HG03066 (cell line): ENCODE measurements at regions not wholly inside any gene's neighbourhood (a gene's known extent, or its start where the extent isn't known, plus 50 kb on each side); places are given as distances from the start of the nearest gene placed in this dataset.

ENCODE experiments used
- ATAC-seq: cut with Tn5 transposase; IDR thresholded peaks from one replicate; pipeline ENCODE4 v1.9.1; 2021; ENCODE audit warnings: low read depth; ENCODE audit not compliant: unreplicated experiment

DNA sequence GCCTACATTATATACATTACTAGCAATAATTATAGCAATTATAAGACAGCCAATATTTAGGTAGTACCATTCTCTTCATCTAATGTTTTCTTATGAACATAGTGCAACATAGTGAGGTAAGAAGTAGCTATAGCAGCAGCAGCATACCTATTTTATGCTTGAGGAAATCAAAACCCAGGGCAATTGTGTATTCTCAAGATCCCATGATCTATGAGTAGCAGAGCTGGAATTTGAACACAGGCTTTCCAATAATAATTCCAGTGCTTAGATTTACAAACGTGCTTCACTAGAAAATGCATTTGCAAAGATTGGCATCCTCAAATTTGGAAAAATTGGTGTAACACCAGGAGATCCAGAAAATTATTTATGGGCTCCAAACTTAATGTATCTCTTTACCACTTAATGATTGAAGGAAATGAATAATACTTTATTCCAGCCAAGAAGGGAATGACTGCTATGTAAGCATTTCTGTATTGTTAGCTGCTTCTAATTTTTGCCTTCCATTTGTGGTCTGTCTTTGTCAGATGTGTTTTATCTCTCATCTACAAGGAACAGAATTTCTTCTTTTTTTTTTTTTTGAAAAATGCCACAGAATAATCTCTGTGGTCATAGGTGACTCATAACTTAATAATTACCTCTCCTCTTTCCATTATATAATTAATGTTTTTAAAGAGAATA is 451.1 kb downstream of the ARAP2 start:
- ATAC-seq = no peak

DNA sequence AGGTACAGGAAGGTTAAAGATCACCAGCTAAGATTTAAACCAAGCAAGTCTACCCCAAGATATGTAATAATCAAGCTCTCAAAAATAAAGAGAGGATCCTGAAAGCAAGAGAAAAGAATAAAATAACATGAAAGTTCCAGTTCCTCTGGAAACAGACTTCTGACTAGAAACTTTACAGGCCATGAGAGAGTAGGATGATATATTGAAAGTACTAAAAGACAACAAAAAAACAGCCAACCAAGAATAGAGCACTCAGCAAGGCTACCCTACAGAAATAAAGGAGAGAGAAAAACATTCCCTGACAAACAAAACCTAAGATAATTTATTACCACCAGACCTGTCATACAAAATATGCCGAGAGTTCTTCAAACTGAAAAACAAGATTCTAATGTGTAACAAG is 450.5 kb downstream of the ARAP2 start:
- ATAC-seq = no peak

DNA sequence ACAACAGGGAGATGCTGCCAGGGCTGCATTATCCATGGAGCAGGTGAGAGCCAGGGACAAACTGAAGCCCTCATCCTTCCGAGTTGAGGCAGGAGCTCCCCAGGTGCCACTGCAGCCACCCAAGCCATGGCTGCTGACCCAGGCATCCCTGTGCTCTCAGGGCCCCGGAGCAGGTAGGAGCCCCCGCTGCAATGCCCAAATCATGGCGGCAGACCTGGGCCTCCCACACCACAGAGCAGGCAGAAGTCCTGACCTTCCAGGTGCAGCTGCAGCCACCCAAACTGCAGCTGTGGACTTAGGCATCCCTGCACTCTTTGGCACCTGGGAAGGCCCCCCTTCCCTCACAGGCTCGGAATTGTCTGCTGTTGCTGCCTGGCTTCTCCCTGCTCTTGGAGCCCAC is 443.6 kb downstream of the ARAP2 start:
- ATAC-seq = no peak

DNA sequence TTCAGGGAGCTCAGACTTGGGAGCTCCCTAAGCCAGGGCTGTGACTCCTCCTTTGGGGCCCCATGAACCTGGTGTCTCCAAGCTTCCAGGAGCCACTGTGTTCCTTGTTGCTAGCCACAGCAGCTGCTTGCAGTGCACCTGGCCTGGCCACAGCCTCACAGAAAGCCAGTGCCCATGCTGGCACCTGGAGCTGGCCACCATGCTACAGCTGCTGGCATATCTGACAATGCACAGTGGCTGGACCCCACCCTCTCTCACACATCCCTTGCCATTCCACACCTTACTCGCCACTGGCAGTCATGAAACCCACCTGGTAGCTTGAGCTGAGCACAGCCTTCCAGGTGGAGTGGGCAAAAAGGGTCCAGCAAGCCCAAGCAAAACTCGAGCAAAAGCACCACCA is 441.7 kb downstream of the ARAP2 start:
- no peak for ATAC-seq

DNA sequence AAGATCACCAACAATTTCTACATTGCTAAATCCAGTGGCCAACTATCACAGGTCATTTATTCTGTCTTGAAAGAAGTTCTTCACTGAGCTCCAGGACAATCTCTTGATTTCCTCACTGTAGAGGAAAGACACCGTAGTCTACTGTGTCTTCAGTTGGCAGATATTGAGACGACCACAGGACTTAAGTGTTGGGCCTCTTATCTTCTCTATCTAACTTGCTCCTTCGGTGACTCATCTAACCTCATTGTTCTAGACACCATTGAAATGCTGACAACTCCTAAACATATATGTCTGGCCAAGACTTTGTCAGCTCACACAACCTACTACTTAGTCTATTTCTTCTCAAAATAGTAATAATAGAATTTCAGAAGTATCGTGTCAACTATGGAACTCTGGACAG is 425.8 kb downstream of the ARAP2 start:
- ATAC-seq = no peak

DNA sequence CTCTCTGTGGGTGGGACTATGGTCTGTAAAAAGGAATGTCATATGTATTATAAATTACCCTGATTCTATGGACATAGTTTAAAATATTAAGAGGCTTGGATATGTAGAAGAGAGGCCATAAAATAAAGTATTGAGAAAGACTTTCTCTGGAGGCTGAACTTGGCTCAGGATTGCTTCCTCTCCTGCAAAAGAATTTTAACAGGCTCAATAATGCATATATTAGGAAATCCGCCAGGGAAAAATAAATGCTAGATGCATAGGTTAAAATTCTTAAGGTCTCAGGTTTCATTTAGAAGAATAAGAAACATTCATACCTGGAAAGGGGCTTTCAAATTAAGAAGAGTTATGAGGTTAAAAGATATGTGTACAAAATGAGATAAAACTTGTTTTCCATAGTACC is 424.3 kb downstream of the ARAP2 start:
- no peak for ATAC-seq

DNA sequence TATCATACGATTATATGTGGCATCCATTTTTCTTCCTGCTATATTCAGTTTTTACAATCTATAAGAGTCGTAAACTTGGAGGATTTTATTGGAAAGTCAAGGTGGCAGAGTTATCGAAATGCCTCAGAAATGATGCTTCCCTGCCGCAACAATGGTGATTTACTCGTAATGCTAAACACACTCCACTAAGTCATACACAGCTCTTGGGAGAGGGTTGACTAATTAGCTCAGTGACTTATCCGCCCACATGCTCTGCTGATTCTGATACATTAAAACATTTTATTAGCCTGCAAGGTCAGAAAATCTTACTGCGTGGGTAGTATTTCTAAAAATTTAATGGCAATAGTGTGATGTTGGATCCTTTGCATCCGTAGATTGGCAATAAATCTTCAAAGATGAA is 420.1 kb downstream of the ARAP2 start:
- no peak for ATAC-seq

DNA sequence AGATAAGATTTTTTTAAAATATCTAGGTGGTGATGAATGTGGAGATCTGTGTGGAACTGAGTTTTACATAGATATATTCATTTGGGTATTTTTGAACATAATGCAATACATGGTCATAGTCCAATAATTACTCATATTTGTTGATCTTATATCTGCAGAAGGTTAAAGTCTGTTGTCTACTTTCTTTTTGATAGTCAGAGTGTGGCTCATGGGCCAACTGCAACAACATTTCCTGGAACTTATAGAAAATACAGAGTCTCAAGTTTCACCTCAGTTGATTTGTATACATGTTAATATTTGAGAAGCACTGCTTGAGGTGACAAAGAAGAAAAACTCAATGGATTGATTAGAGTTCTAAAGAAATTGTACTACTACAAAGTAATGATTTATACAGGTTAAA is 408.4 kb downstream of the ARAP2 start:
- ATAC-seq = no peak

DNA sequence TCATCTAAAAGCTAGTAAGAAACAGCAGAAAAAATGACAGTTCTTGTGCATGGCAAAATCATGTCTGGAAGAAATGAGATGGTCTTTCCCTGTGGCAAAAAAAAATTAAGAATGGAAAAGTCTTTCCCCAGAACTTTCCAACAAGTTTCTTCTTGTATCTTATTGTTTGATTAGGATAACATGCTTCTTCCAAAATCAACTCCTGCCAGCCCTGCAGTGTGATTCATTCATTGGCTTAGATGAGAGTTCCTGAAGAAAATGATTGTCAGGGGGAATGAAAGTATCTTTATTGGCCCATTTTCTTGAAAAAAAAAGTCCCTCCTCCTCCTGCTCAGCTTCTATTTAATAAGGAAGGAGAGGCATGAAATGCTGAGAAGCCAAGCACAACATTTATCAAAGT is 407.7 kb downstream of the ARAP2 start:
- ATAC-seq = no peak

DNA sequence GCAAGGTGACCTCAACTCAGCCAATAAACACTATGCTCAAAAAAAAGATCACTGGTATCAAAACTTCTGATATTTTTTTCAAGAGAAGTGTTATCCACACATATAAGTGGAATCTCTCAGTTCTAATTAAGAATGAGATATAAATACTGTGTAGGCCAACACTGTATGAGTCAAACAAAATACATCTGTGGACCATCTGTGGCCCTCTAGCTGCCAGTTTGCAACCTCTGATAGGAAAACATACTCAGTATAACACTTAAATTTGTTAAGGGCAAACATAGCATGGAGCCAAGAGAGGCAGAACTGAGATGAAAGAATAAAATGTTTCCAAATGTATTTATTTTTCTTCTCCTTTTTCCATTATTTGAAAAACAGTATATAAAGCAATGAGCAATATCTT is 377.3 kb downstream of the ARAP2 start:
- no peak for ATAC-seq

DNA sequence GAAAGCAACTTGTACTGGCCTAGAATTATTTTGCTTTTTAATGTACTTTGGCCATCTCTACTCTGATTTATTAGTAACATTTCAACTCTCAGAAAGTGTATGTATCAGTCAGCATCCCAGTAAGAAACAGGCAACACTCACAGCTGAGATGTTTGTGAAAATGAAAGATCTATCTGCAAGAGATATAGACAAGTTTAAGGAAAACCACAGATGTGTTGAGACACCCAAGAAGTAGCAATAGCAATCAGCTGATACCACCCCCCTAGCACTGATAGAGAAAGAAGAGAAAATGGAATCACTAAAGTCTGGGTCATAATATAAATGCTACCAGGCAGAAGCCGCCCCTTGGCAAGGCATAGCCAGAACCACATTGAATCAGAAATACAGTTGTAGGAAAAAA is 372.0 kb downstream of the ARAP2 start:
- ATAC-seq = no peak

DNA sequence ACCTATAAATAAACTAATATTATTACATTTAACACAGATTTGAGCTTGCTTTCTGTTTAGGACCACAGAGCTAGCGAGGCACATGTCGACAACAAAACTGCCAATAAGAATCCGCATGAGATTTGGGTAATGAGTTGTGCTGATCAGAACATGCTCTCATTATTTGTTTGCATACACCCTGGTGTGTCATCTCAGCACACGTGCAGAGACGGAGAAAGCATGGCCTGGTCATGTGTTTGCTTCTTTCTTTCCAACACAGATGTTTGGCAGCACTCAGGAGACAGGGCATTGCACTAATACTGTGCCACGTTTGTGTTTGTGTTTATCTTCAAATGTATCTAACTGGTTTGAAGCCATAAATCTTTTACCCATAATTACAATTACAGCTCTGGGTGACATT is 364.8 kb downstream of the ARAP2 start:
- no peak for ATAC-seq

DNA sequence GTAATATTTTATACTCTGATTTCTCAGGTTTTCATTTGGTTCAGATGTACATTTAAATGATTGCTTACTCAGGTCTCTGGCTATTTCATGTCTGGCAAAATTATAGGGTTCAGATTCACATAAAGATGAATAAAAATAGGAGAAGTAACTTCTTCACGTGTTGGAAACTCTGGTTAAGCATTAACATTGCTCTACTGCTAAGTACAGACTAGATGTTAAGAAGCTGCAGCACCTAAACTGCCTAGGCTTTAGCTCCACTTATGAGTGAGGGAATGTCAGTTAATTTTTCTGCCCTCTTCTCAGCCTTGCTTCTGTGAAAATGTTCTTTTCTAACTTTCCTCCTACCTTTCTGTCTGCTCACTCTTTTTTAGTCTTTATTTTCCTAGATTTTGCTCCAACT is 361.2 kb downstream of the ARAP2 start:
- ATAC-seq = no peak

DNA sequence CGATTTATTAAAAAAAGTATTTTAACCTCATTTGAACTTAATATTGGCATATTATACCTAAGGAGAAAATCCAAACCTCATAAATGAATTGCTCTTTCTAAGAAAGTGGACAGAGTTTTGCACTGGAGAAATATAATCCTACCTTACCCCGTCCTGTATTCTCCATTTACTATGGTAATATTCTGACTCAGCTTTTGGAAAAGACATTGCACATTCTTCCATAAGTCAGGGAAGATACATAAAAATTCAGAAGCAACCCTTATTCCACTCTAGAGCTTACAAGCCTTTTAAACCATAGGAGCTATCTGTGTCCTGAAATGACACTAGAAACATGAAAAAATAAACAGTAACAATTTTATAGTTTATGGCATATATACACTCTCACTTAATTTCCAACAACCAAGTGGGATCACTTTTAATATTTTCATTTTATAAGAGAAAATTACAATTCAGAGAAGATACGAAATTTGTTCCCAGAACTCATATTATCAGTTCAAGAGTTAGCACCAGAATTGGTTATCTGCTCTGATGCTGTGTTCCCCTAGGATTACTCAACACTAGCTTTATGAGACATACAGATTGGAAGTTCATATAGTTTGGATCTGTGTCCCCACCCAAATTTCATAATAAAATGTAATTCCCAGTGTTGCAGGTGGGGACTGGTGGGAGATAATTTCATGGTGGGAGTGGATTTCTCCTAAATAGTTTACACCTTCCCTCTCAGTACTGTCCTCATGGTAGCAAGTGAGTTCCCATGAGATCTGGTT is 359.4 kb downstream of the ARAP2 start:
- ATAC-seq = no peak

DNA sequence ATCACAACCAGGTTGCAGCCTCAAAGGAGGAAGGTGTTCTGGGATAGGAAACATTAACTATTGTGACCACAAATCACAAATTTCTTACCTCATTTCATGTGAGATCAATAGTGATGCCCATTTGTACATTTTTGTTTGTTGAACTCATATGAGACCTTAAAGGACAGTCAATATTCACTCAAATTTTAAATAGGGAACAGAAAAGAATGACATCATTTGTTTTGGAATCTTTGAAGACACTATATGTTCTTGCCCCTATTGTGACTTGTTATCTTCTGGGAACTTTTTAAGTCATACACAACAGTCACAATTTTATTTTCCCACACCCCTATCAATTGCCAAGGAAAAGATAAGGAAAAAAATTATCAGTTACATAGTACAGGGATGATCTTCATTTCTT is 346.5 kb downstream of the ARAP2 start:
- no peak for ATAC-seq

DNA sequence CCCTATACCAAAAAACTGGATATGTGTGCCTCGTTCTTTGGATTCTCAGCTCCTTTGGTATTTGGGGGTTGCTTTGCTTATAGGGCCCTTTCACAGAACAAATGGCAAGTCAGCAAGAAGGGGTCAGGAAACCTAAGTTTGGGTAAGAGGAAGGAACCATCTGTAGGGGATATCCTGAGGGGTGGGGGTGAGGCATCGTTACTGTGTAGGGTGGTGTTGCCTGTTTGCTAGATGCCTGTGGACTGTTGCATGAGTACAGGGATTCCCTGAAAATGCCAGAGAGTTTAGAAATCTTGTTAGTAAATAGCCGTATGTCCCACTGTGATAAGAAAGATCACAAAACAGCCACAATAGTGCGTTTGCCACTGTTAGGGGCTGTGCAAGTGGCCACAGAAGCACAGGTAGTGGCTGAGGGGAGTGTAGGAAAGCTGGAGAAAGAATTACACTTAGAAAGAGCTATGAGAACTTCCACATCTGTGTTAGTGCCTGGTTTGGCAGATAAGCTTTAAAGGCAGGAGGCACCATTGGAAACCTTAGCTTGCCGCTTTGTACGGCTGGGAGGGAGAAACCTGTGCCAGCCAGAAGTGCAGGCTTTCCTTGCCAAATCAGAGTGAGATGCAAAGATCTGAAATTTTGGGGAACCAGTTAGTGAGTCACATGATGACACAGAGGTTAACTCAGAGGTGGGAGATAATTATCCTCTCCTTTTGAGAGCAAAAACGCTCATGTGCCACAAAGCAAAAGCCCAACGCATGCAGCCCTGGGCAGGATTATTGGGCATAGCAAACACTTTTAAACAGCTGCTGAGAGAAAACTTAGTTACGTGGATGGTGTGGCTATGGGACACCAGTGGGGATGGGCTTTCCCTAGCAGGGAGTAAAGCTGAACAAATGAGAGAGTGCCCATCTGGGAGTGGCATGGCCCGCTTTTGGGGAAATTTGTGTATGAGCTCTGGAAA is 343.7 kb downstream of the ARAP2 start:
- no peak for ATAC-seq

DNA sequence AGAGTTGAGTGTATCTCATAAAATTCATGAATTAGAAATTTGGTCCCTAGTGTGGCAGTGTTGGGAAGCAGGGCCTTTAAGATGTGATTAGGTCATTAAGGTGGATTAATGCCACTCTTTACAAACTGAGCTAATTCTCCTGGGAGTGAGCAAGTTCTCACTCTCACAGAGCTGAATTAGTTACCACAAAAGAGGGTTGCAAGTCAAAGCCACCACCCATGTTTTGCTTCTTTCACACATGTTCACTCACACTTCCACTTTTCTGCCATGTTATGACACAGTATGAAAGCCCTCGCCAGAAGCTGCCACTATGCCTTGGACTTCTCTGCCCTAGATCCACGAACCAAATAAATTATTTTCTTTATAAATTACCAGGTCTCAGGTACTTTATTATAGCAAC is 332.1 kb downstream of the ARAP2 start:
- ATAC-seq = peak; percentile 72

DNA sequence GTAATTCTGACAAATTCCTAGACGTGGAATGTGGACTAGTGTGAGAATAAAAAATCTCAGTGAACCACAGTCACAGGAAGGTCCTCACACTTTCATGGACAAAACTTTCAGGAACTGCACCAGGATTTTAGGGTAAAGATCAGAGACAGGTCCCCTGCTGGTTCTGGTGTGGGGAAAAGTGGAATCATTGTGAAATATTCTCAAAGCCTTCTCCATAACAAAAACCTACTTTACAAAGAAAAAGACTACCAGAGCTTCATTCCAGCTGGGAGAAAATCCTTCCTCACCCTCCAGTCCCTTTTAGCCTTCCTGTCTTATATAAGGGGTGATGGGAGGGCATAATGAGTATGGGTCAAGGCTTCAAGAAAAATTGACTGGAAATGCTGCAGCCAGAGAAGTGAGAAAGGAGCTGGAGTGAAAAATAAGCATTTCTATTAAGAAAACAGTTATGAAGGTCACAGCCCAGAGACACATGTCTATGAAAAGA is 325.8 kb downstream of the ARAP2 start:
- no peak for ATAC-seq

DNA sequence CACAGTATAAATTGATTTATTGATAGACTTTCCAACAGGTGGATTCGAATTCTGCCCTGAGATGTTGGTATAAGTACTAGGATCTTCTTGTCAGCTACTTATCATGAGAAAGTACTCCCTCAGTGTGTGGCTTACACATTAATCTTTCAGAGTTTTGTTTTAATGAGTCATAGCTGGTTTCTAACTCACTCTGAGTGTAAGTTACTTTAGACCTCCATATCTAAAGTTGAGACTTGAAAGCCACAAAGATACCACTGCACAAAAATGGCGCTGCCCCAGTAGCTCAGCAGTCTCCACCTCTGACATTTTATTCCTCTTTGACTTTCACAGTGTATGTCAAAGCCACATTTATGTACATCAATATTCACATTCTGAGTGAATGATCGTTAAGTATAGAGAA is 318.5 kb downstream of the ARAP2 start:
- ATAC-seq = peak; percentile 86

DNA sequence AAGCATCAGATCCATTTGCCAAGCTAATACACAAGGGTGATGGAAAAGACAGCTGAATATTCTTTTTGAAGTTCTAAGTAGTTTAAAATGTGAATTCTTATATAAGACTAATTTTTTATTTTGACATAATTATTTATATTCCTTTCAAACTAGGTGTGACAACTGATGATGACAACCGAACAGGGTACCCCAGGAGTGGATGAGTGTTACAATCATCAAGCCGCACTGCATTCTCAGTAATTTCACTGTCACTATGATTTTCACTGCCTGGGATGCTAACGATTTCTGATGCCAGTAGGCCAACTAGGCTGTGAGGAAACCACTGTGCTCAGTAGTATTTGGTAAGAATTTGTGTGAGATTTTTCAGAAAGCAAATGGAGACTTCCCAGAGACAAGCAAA is 317.5 kb downstream of the ARAP2 start:
- ATAC-seq = no peak

DNA sequence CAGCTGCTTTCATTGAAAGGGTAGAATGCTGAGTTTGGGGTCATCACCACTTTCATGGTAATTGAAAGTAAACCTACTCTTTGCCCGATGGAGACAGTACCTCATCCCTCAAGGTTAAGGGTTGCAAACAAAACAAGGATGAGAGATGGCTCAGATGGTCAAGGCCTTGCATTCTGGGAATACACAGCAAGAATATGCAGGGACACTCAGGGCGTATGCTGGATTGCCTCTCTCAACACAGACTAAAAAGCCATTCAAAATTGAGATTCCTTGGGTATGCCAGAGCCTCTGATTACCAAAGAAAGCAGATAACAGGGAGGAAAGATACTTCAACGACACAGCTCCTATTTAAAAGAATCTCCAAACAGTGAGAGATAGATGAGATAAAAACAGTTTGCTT is 310.4 kb downstream of the ARAP2 start:
- ATAC-seq = no peak
